ENCODE measurements at regions not wholly inside any gene's neighbourhood (a gene's known extent, or its start where the extent isn't known, plus 50 kb on each side); places are given as distances from the start of the nearest gene placed in this dataset.

- DNase-seq: no peak
Measured at GRCh38 chr11:70486731-70487130, 88.4 kb downstream of the CTTN start.

DNA sequence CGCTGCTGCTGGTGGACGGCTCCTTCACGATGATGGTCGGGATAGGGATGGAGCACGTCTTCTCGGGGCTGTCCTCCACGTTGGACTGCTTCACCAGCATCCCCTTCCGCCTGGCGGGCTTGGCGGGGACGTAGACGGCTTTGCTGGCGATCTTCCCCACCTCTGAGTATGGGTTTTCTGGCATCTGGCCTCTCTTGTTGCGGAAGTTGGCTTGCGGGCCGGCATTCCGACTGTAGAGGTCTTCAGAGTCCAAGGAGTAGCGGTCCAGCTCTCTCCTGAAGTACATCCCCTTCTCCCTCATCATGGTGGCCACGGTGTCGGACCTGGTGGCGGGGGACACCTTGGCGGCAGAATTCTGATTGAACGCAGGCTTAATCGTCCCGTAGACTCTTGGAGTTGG is 88.8 kb downstream of the CTTN start:
- DNase-seq: no peak

DNA sequence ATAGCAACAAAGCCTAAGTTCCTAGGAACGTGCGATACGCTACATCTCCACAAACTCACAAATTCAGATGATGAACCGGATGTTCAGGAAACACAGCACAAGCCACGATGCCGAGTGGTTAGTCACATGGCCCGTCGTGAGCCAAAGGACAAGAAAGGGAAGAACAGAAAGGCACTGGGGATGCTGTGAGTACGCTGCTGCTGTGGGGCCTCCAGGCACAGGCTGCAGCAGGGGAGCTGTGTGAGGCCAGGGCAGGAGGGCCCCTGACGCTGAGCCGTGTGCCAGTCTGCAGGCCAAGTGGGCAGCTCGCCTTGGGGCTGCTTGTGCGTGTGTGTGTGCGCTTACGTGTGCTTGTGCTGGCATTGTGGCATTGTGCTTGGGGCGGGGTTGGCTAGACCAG is 89.4 kb downstream of the CTTN start:
- DNase-seq: no peak

- no peak for DNase-seq
Measured at GRCh38 chr11:70488171-70488703, 89.9 kb downstream of the CTTN start.

GRCh38 chr11:70489276-70489675 is 90.9 kb downstream of the CTTN start:
- DNase-seq: no peak

DNA sequence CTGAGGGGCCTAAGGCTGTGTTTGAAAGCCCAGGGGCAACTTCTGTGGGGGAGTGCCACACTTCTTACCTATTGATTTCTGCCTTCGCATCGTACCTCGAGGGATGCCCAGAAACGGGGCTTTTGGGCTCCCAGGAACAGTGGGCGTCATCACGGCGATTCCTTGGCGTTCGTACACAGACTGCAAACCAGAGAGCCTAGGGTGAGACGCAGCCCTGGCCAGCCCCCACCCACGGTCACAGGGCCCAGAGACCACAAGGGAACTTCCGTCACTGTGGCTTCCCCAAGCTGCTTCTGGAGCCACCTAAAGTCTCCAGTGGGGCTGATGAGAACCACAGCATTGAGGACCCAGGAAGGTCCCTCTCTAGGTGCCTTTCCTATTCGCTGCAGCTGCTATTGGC is 91.9 kb downstream of the CTTN start:
- no peak for DNase-seq

DNA sequence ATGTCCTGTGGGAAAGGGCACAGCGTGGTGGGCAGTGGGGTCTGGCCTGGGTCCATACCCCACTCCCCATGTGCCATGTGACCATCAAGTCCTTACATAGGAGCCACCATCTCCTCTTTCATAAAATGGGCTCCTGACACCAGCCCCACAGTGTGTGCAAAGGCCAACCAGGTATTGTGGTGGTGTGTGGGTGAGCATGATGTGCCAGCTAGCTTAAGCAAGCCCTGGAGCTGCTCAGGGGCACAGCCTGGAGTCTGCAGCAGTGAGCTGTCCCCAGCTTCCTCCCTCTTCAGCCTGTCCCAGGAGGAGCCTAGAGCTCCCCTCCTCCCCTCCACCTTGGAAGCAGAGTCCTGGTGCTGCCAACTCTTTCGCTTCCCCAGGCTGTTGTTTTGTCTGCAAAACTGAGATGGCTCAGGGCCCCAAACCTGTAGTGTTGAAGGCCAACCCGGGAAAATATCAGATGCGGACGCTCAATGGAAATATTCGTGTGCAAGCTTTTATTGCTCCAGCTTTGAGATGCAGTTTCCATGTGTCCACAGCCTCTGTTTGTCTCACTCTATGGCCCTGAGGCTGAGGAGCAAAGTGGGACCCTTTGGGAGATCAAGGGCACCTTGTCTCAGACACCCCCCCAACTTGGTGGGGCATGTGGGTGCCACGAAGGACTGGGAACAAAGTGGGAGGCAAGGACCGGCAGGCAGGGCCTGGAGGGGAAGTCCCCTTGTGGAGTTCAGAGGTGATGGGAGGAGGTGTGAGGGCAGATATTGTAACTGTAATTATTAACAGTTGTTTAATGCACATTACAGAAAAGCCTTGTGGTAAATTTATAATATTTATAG is 92.6 kb downstream of the CTTN start:
- DNase-seq: no peak

DNA sequence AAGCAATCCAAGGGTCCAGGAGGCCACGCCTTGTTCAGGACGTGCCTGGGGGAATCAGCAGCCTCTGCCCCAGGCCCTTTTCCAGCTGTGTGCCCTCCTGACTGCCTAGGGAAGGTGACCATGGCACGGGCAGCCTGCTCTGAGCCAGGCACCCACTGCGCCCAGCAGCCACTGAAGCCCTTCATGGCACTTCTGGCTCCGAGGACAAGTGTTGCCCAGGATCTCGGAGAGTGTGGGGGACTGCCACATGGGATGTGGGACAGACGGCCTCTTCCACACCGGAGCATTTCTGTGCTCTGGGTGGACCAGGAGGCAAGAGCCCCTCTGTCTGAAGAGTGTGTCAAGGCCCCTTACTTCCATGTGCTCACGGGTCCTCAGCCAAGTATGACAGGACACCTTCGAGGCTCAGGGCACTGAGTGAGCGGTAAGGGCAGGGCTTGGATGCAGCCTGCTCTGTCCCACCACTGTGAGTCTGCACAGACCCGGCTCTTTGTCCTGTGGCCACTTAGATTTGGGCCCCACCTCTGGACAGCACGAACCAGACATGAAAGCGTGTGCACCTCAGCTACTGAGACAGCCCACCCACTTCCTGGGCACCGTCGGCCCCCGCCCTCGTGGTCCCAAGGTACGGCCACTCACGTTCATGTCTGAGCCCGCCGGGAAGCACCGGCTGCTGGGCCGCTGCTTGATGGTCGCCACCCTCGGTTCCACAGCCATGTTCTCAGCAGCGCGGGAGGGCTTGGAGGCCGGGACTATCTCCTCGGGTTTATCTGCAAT is 93.6 kb downstream of the CTTN start:
- DNase-seq: no peak

- DNase-seq: no peak
Measured at GRCh38 chr11:70493089-70493474, 94.8 kb downstream of the CTTN start.

DNA sequence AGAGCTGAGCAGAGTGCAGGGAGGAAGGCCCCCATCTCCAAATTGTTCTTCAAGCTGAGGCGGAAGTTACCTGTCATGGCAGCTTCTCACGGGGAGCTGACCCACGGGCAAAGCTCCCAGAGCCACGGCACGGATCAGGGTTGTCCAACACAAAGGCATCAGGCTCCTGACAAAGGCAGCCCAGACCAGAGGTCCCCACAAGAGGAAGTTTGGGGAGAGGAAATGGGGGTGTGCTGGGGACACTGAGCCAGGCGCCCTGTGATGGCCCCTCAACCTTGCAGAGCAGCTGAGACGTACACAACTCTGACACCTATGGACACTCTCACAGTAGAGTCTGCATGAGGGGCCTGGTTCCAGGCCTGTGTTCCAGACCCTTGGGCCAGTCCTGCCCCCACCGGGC is 95.6 kb downstream of the CTTN start:
- no peak for DNase-seq

- DNase-seq: no peak
Measured at GRCh38 chr11:70494559-70495350, 96.4 kb downstream of the CTTN start.

DNA sequence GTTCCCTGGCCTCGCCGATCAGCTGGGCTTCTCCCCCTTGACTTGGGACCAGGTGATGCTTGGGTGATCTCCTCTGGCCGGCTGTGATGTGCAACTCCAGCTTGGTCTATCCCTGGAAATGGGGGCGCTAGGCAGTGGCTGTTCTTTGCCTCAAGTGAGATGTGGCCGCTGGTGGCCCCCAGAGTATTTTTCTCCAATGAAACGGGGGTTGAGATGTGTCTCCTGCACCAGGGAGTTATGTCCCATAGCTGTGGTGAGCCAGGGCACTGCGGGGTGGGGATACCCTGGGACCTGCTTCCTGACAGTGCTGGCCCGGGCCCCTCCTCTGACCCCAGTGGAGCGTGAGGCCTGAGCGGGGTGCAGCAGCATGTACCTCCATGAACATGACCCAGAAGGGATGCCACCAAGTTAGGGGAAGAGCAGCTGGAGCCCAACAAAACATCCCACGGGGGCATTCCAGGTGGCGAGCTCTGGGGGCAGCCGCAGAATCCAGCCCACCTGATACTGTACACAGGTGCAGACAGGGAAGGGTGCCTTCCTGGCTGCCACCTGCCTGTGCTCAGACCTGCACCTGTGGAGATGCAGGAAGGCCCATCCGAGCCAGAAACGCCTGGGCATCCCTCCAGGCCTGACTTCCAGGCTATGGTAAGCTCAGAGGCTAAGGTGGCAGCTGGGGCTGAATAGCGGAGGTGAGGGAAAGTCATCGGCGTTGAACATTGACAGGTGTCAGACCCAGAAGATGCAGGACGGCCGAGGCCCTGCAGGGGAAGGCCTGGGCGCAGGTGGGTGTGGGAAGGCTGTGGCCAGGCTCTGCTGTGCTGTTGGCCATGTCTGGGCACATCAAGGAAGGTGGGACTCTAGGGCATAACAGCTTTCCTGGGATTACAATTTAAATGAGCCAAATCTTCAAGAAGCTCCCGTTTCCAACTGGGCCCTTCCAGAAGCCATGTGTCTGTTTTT is 97.3 kb downstream of the CTTN start:
- DNase-seq: no peak

GRCh38 chr11:70496591-70497535 is 98.5 kb downstream of the CTTN start:
- no peak for DNase-seq

DNA sequence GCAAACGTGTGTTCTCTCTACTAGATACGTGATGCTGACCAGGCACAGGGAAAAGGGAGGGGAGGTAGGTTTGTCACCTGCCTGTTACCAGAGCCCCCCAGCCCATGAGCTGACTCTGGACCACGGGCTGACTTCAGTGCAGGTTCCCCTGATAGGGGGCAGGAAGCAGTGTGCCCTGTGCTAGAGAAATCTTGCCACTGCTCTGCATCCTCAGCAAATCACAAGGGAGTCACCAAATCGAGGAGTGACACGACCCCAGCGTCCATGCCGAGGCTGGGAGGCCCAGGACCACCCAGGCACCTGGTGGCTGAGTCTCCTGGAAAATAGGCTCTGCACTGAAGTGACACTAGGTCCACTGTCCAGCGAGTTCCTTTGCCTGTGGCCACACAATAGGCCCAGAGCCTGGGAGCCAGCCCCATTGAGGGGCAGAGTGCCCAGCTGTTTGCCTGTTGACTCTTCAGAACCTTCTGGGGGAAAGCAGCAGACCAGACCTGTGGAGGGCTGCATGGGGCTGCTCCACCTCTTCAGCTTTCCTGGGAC is 99.3 kb downstream of the CTTN start:
- DNase-seq: no peak

DNA sequence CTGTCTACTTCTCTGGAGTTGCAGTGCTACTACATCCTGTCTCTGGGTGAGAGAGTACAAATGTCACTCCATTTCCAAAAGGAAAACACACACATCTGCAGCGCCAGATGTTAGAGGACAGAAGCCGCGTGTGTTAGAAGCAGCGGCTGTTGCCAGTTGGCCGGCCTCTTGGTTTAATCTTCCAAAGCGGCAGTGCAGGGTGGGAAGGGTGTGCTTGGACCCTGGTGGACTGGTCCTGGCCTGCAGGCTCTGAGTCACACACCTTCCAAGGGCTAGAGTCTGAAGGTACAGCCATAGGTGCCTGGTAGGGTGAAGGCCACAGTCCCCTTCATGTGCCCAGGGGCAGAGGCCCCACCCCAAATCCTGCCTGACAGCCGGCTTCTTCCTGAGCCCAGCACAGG is 99.8 kb downstream of the CTTN start:
- DNase-seq: no peak

DNA sequence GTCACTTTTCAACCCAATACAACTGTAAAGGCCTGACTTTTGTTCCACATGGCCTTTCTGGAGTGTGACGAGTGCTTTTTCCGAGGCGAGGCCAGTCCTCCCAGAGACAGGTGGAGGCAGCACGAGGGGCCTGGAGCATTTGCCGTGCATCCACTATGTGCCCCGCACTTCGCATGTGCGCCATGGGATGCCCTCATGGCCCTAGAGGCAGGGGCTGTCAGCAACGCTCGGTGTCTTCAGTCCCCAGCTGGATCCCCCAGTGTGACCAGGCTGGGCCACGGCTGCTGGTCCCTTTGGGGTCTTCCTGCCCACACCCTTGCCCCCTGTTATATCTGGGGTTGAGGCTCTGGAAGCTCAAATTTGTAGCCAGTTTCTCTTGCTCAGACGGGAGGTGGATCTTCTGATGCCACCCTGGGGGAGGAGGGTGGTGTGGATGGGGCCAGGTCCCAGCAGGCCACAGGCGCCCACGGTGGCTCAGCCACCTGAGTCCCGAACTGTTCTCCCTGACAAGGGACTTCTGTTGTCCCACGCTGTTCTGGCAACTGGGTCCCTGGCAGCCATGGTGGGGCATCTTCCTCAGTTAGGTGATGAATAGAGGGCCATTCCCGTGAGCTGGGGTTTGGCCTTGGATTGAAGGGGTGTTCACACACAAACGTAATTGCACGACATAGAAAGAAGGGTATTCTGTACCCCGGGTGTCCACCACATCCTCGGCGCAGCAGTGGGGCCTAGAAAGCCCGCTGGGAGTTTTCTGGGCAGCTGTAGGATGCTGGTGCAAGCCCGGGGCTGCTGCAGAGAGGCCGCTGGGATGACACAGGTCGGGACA is 100.9 kb downstream of the CTTN start:
- no peak for DNase-seq

DNA sequence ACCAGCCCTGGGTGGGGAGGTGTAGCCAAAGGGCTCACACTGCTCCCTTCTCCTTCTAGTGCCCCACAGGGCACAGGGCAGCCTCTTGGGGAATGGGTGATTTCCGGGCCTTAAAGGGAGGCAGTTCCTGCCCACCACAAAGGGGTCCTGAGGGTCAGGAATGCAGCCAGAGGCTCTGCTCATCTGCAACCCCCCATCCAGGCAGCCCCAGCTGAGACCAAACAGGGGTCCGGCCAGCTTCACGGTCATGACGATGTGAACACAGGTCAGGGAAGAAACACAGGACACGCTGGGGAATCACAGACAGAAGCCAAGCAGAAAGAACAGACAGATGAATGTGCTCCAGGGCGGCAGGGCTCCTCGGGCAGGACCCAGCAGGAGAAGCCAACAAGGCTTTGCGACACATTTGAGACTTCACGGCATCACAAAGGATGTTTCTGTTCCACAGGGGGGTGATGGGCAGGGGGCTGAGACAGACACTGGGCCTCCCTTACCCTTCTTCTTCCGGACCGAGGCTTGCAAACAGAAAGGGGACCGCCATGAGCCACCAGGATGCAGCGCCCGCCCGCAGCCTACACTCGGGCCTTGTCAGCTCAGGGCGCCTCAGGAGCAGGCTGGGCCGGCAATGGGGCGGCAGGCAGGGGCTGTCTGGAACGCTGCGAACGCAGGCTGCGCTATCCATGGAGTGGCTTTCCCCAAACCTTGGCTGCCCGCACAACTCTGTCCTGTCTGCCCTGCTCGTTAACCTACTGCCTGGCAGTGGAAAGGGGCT is 101.9 kb downstream of the CTTN start:
- DNase-seq: no peak

GRCh38 chr11:70501051-70501901 is 102.9 kb downstream of the CTTN start:
- no peak for DNase-seq
